ENCODE measurements at regions not wholly inside any gene's neighbourhood (a gene's known extent, or its start where the extent isn't known, plus 50 kb on each side); places are given as distances from the start of the nearest gene placed in this dataset.

GRCh38 chr7:98456866-98457265, 56.0 kb upstream of the BAIAP2L1 start:
- TF ChIP-seq CTCF (conservative IDR thresholded peaks at IDR 0.05; ENCODE audit: low read depth, low read length) (no peak), EZH2phosphoT487 (IDR thresholded peaks at IDR 0.05; ENCODE audit: borderline replicate concordance, low read length) (no peak), EZH2 (IDR thresholded peaks at IDR 0.05; ENCODE audit: low read length, unreplicated experiment) (no peak)

Measured in PC-3 (cell line).